Upper lobe of left lung (tissue), 4 donors: ENCODE measurements at regions not wholly inside any gene's neighbourhood (a gene's known extent, or its start where the extent isn't known, plus 50 kb on each side); places are given as distances from the start of the nearest gene placed in this dataset.

Source experiments
- CTCF ChIP-seq, 6 experiments: fragments of 450-650 bp in 4 of 6; fragments of 200-600 bp in 2 of 6; sonication (generic) in 2 of 6; IDR thresholded peaks; one replicate each; pipeline ENCODE4 v1.5.1; 2016 to 2019; ENCODE audit warnings: antibody characterized with exemption in 6 of 6
- EP300 ChIP-seq, 4 donors: sonication (generic); formaldehyde crosslinking; IDR thresholded peaks; one replicate each; pipeline ENCODE4 v1.5.1; 2017; ENCODE audit warnings: antibody characterized with exemption in 4 of 4, control low read depth in 2 of 4

GRCh38 chr3:18901571-18901970 is 246.7 kb upstream of the KCNH8 start:
- TF ChIP-seq CTCF (IDR thresholded peaks at IDR 0.05): no peak
- no peak for TF ChIP-seq EP300 (IDR thresholded peaks at IDR 0.05)
